Aorta (tissue), 5 donors: ENCODE measurements at regions not wholly inside any gene's neighbourhood (a gene's known extent, or its start where the extent isn't known, plus 50 kb on each side); places are given as distances from the start of the nearest gene placed in this dataset.

Experiments
- ATAC-seq: fragments of 200-7000 bp; cut with Tn5 transposase; one replicate; pipeline ENCODE4 v1.9.1; 2022; ENCODE audit warnings: moderate library complexity; ENCODE audit not compliant: low FRiP score
- DNase-seq, 2 donors: peaks; one replicate each; pipeline ENCODE4 v3.0.0-alpha.2; 2020
- H3K27ac ChIP-seq, 2 donors: one replicate each; pipeline ENCODE4 v1.5.1; 2013; ENCODE audit warnings: low read length in 2 of 2, mild to moderate bottlenecking in 2 of 2, moderate library complexity in 2 of 2, control low read depth in 1 of 2, inconsistent platforms in 1 of 2, low read depth in 1 of 2
- H3K27me3 ChIP-seq, 2 donors: one replicate each; pipeline ENCODE4 v1.6.1; 2013; ENCODE audit warnings: control low read depth in 1 of 2, low read length in 1 of 2, mild to moderate bottlenecking in 1 of 2, moderate library complexity in 1 of 2; ENCODE audit not compliant: insufficient read depth in 2 of 2, control insufficient read depth in 1 of 2
- H3K36me3 ChIP-seq, 2 donors: one replicate each; pipeline ENCODE4 v1.6.1; 2013; ENCODE audit warnings: control low read depth in 1 of 2, low read length in 1 of 2, mild to moderate bottlenecking in 1 of 2; ENCODE audit not compliant: insufficient read depth in 2 of 2, control insufficient read depth in 1 of 2
- H3K4me1 ChIP-seq, 2 donors: one replicate each; pipeline ENCODE4 v1.6.1; 2013; ENCODE audit warnings: low read length in 2 of 2, control low read depth in 1 of 2, mild to moderate bottlenecking in 1 of 2, moderate library complexity in 1 of 2; ENCODE audit not compliant: insufficient read depth in 2 of 2, control insufficient read depth in 1 of 2
- H3K4me3 ChIP-seq, 2 donors: one replicate each; pipeline ENCODE4 v1.5.1; 2013; ENCODE audit warnings: low read length in 2 of 2, control low read depth in 1 of 2, mild to moderate bottlenecking in 1 of 2
- H3K9me3 ChIP-seq: one replicate; pipeline ENCODE4 v1.6.1; 2013; ENCODE audit warnings: mild to moderate bottlenecking, low read length; ENCODE audit not compliant: control insufficient read depth
- WGBS, 2 donors: extraction: QIAGEN DNeasy Blood & Tissue Kit; methylation state at CpG; one replicate each; pipeline ENCODE4 v1.1.7; 2013; 5-methylcytosine and 5-hydroxymethylcytosine counted together
- intact Hi-C, 2 donors: fragments of 100-400 bp; cut with DNase I; formaldehyde crosslinking; loops; one replicate each; pipeline versions ENCODE4 v1.14.2 to v1.15.0; 2022
- donor health status: healthy with polysubstance abuse.
- donor health status: Bipolar disorder and iron deficiency.
- donor health status: DM: no; HTN: no; CAD: no.
- donor health status: DM: no; HTN: no; CAD: no.
- donor health status: DM: yes; HTN: yes; CAD: no.

GRCh38 chr16:63614429-63614828, 1507.4 kb downstream of the CDH11 start:
- H3K36me3 ChIP-seq: no peaks in the 10 kb centered on the region
- no peak for ATAC-seq
- intact Hi-C loops: no loop called here
- H3K9me3 ChIP-seq: no peaks in the 10 kb centered on the region
- H3K27me3 ChIP-seq: no peaks in the 10 kb centered on the region
- H3K4me3 ChIP-seq: no peak overlapping the region
- DNase-seq: no peak
- WGBS, 2 donors: 68 to 69% methylated on average over 3 of the region's 3 CpGs
- no peaks in the 10 kb centered on the region for H3K4me1 ChIP-seq
- no peak overlapping the region for H3K27ac ChIP-seq

- no peak overlapping the region for H3K27ac ChIP-seq
- no peaks in the 10 kb centered on the region for H3K27me3 ChIP-seq
- 29% methylated on average over 1 of the region's 1 CpG for WGBS, 2 donors
Observed at GRCh38 chr16:63613701-63614100, 1508.2 kb downstream of the CDH11 start.

GRCh38 chr16:63612462-63613227, 1509.2 kb downstream of the CDH11 start:
- intact Hi-C loops: no loop called here
- WGBS, 2 donors: 89 to 91% methylated on average over 4 of the region's 4 CpGs
- DNase-seq (no peak), ATAC-seq (no peak)
- H3K4me3 ChIP-seq: no peak overlapping the region
- no peaks in the 10 kb centered on the region for H3K27me3 ChIP-seq
- no peaks in the 10 kb centered on the region for H3K36me3 ChIP-seq
- no peaks in the 10 kb centered on the region for H3K4me1 ChIP-seq
- H3K9me3 ChIP-seq: no peaks in the 10 kb centered on the region
- H3K27ac ChIP-seq: no peak overlapping the region

More at GRCh38 chr16:63613701-63614100, 1508.2 kb downstream of the CDH11 start:
- no peak for ATAC-seq
- Histone ChIP-seq H3K9me3 (no peaks in the 10 kb centered on the region), H3K36me3 (no peaks in the 10 kb centered on the region), H3K4me1 (no peaks in the 10 kb centered on the region), H3K4me3 (no peak overlapping the region)
- intact Hi-C loops: no loop called here
- no peak for DNase-seq

DNA sequence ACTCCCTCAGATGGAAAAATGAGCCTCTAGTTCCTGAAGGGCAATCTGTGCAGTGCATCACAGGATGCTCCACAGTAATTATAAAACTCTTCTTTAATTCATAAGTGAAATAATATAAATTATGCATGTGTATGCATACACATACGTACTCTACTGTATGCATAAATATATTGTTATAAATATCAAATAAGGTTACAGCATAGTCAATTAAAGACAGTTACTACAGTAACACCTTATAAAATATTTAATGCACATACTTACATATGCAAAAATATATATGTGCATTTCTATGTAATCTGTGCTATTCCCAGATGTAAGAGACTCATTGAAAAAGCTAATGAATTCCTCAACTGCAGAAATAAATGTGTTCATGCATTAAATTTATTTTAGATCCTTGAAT, 1515.1 kb downstream of the CDH11 start:
- DNase-seq (no peak), ATAC-seq (no peak)
- Histone ChIP-seq H3K4me1 (no peaks in the 10 kb centered on the region), H3K4me3 (no peak overlapping the region), H3K27me3 (no peaks in the 10 kb centered on the region), H3K9me3 (no peaks in the 10 kb centered on the region), H3K27ac (no peak overlapping the region), H3K36me3 (no peaks in the 10 kb centered on the region)
- intact Hi-C loops: no loop called here
- 82 to 91% methylated on average over 1 of the region's 1 CpG for WGBS, 2 donors

DNA sequence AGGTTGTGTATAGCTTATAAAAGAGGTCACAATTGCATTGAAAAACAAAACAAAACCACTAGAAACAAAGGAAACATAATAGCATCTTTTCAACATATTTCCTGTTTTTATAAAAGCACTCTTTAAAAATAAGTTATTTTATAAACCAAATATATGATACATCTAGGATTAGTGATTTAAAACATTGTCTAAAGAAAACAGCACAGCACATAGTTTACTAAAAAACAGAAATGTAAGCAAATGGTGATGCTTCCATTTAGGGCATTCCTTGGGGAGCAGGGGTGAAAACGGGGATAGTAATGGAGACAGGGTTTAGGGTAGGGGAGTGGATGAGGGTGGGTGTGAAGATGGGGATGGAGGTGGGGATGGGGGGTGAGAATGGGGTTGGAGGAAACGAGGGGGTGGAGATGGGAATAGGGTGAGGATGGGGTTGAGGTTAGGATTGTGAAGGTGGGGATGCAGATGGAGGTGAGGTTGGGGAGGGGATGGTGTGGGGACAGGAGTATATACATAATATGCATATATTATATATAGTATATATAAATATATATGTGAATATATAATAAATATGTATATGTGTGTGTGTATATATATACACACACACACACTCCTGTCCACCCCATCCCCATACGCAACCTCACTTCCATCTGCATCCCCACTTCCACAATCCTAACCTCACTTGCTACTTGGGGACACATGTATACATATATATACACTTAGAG, 1519.5 kb downstream of the CDH11 start:
- ATAC-seq (no peak), DNase-seq (no peak)
- Histone ChIP-seq H3K27me3 (no peaks in the 10 kb centered on the region), H3K9me3 (no peaks in the 10 kb centered on the region), H3K27ac (no peak overlapping the region), H3K4me3 (no peak overlapping the region), H3K4me1 (no peaks in the 10 kb centered on the region), H3K36me3 (no peaks in the 10 kb centered on the region)
- 73 to 87% methylated on average over 3 of the region's 3 CpGs for WGBS, 2 donors
- intact Hi-C loops: no loop called here

- no peaks in the 10 kb centered on the region for H3K4me1 ChIP-seq
- no peak overlapping the region for H3K4me3 ChIP-seq
- no peaks in the 10 kb centered on the region for H3K27me3 ChIP-seq
- no peak overlapping the region for H3K27ac ChIP-seq
- intact Hi-C loops: no loop called here
- no peaks in the 10 kb centered on the region for H3K36me3 ChIP-seq
- ATAC-seq (no peak), DNase-seq (no peak)
- H3K9me3 ChIP-seq: no peaks in the 10 kb centered on the region
- 24 to 25% methylated on average over 1 of the region's 1 CpG for WGBS, 2 donors
Observed at GRCh38 chr16:63596716-63597115, 1525.1 kb downstream of the CDH11 start.

GRCh38 chr16:63592852-63593251, 1529.0 kb downstream of the CDH11 start:
- Histone ChIP-seq H3K36me3 (no peaks in the 10 kb centered on the region), H3K4me1 (no peaks in the 10 kb centered on the region), H3K27ac (no peak overlapping the region), H3K4me3 (no peak overlapping the region), H3K27me3 (no peaks in the 10 kb centered on the region), H3K9me3 (no peaks in the 10 kb centered on the region)
- 81 to 88% methylated on average over 3 of the region's 3 CpGs for WGBS, 2 donors
- ATAC-seq (no peak), DNase-seq (no peak)
- intact Hi-C loops: no loop called here

DNA sequence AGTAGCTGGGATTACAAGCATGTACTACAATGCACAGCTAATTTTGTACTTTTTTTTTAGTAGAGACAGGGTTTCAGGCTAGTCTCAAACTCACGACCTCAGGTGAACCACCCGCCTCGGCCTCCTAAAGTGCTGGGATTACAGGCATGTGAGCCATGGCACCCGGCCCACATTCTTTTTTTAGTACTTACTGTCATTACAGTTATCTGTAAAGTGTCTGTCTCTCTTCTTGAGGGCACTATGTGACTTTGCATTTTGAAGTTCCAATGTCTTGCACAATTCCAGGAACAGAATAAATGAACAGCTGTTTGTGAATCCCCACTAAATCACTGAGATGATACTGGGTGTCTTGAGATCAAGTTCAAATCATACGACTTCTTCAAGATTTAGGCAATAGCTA, 1540.3 kb downstream of the CDH11 start:
- no peak for DNase-seq
- ATAC-seq: no peak
- 73 to 77% methylated on average over 5 of the region's 5 CpGs for WGBS, 2 donors
- Histone ChIP-seq H3K4me1 (no peaks in the 10 kb centered on the region), H3K36me3 (no peaks in the 10 kb centered on the region), H3K27me3 (no peaks in the 10 kb centered on the region), H3K9me3 (no peaks in the 10 kb centered on the region), H3K27ac (no peak overlapping the region), H3K4me3 (no peak overlapping the region)
- intact Hi-C loops: no loop called here

DNA sequence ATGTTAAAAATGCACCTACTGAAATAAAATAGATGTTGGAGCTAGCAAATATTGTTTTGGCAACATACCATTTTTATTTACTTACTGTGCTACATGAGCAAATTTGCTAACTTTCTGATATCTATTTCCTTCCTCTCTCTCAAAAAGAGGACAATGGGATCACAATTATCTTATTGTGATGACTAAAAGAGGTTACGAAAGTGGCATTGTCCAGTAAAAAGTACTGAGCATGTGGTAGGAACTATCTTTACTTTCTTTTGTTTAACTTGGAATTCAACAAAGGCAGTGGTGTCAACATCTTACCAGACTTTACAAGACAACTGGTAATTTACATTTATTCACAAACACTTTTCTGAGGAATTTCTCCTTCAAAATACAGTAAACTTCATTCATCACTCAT, 1542.6 kb upstream of the CDH8 start:
- H3K4me1 ChIP-seq: no peaks in the 10 kb centered on the region
- intact Hi-C loops: no loop called here
- whole genome bisulfite sequencing, 2 donors: 93% methylated on average over 1 of the region's 1 CpG

More for the DNA sequence above, 1542.6 kb upstream of the CDH8 start:
- Histone ChIP-seq H3K4me3 (no peak overlapping the region), H3K36me3 (no peaks in the 10 kb centered on the region), H3K27me3 (no peaks in the 10 kb centered on the region), H3K27ac (no peak overlapping the region), H3K9me3 (no peaks in the 10 kb centered on the region)
- no peak for DNase-seq
- no peak for ATAC-seq
